HL-60 (cell line): ENCODE measurements at regions not wholly inside any gene's neighbourhood (a gene's known extent, or its start where the extent isn't known, plus 50 kb on each side); places are given as distances from the start of the nearest gene placed in this dataset.

ENCODE experiments used
- DNase-seq, 2 experiments: peaks; one replicate each; pipeline ENCODE4 v3.0.0-alpha.2; 2010 to 2020; ENCODE audit warnings: low read depth in 1 of 2, low spot score in 1 of 2
- H3K27ac ChIP-seq: fragments of 250-450 bp; sonication (Bioruptor Pico); replicated peaks from 2 replicates; pipeline ENCODE4 v1.5.1; 2020; ENCODE audit warnings: mild to moderate bottlenecking, moderate library complexity
- H3K27me3 ChIP-seq: fragments of 250-450 bp; sonication (Bioruptor Pico); 2 replicates; pipeline ENCODE4 v1.5.1; 2021; ENCODE audit warnings: mild to moderate bottlenecking, moderate library complexity; ENCODE audit not compliant: insufficient read depth, poor library complexity, severe bottlenecking
- H3K4me3 ChIP-seq: replicated peaks from 2 replicates; pipeline ENCODE4 v1.5.1; 2011; ENCODE audit warnings: mild to moderate bottlenecking, control low read depth, low read length; ENCODE audit not compliant: insufficient read depth
- CTCF ChIP-seq: IDR thresholded peaks from one replicate; pipeline ENCODE4 v1.5.1; 2011; ENCODE audit warnings: low read length, control low read depth, inconsistent platforms; ENCODE audit not compliant: insufficient read depth
- GABPA ChIP-seq: IDR thresholded peaks from 2 replicates; pipeline ENCODE4 v1.6.1; 2012; ENCODE audit warnings: low read depth
- POLR2AphosphoS5 ChIP-seq: IDR thresholded peaks from 2 replicates; pipeline ENCODE4 v1.6.1; 2012; ENCODE audit warnings: low read depth
- SPI1 ChIP-seq: IDR thresholded peaks from 2 replicates; pipeline ENCODE4 v1.6.1; 2012; ENCODE audit warnings: low read depth, mild to moderate bottlenecking, borderline replicate concordance
- TF ChIP-seq, protein P1 (sequence below): IDR thresholded peaks from 2 replicates; pipeline ENCODE4 v1.6.1; 2012; ENCODE audit warnings: low read depth; ENCODE audit not compliant: insufficient replicate concordance

DNA sequence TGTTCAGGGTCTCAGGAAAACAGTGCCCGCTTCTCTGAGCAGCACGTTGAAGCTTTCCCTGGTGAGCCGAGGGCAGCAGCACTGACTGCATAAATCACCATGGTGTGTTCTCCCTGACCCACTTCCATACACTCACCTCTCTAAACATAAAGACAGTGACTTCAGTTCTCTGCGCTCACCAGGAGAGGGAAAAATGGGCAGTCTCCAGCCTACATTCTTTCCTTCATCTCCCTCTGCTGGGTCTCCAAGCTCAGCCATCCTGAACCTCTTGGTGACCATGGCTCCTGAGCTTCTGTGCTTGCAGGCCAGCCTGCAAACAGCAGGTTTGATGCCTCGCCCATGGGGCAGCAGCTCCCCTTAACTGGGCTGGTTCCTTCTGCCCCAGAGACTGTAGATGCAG, 236.6 kb upstream of the ZNF32 start:
- no peak for DNase-seq
- no peak for TF ChIP-seq CTCF
- Histone ChIP-seq H3K27me3 (peaks cover 2% of the 10 kb centered on the region), H3K27ac (no peak overlapping the region), H3K4me3 (no peak overlapping the region)

DNA sequence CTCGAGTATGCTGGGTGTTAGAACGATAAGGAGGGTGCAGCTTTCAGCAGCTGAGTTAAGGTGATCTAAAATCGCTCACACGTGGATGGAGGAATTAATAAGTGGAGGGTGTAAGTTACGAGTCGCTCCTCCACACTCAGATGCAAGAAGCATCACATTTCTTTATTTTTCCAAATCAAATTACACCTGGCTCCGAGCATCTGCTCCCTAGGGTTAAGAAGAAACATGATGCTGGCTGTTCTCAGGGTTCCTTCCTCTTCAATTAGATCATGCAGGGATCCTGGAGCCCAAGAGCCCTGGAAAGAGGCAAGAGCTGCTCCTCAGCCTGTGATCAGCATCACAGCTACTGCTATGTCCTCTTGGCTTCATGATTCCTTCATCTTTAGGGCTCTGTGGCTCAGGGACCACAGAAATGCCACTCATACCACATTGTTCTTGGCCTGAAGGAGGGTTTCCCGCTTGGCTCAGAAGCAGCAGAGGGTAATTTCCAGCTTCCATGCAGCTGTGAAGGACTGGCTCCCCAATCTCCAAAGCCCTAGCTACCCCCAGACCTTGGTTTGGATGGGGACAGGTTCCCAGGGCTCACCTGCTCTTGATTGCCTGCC, 235.9 kb upstream of the ZNF32 start:
- H3K4me3 ChIP-seq, result no peak overlapping the region
- no peak for DNase-seq
- no peaks in the 10 kb centered on the region for H3K27me3 ChIP-seq
- TF ChIP-seq GABPA (no peak), POLR2AphosphoS5 (no peak), SPI1 (no peak), CTCF (no peak)
- TF ChIP-seq, protein P1, sequence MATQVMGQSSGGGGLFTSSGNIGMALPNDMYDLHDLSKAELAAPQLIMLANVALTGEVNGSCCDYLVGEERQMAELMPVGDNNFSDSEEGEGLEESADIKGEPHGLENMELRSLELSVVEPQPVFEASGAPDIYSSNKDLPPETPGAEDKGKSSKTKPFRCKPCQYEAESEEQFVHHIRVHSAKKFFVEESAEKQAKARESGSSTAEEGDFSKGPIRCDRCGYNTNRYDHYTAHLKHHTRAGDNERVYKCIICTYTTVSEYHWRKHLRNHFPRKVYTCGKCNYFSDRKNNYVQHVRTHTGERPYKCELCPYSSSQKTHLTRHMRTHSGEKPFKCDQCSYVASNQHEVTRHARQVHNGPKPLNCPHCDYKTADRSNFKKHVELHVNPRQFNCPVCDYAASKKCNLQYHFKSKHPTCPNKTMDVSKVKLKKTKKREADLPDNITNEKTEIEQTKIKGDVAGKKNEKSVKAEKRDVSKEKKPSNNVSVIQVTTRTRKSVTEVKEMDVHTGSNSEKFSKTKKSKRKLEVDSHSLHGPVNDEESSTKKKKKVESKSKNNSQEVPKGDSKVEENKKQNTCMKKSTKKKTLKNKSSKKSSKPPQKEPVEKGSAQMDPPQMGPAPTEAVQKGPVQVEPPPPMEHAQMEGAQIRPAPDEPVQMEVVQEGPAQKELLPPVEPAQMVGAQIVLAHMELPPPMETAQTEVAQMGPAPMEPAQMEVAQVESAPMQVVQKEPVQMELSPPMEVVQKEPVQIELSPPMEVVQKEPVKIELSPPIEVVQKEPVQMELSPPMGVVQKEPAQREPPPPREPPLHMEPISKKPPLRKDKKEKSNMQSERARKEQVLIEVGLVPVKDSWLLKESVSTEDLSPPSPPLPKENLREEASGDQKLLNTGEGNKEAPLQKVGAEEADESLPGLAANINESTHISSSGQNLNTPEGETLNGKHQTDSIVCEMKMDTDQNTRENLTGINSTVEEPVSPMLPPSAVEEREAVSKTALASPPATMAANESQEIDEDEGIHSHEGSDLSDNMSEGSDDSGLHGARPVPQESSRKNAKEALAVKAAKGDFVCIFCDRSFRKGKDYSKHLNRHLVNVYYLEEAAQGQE, result no peak
- H3K27ac ChIP-seq, result no peak overlapping the region

DNA sequence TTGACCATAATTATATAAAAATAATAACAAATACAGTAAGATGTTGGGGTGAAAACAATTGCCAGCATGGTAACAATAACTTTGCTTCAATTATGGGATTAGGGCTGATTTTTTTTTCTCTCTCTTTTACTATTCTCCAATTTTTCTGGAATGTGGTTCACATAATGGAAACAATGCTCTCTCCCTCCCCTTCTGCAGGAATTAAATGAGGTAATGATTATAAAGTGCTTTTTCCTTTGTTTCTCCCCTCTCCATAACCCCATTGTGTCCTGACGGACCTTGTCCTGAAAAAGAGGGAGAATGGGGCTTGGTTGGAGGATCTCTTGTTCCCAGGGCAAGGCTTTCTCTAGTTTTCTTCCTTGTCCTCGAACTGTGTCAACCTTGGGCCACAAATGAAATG, 234.0 kb upstream of the ZNF32 start:
- TF ChIP-seq, protein P1, result no peak
- TF ChIP-seq SPI1 (no peak), POLR2AphosphoS5 (no peak), GABPA (no peak), CTCF (no peak)
- no peak for DNase-seq
- no peak overlapping the region for H3K4me3 ChIP-seq
- no peak overlapping the region for H3K27ac ChIP-seq
- no peaks in the 10 kb centered on the region for H3K27me3 ChIP-seq

GRCh38 chr10:43881657-43882056, 233.0 kb upstream of the ZNF32 start:
- TF ChIP-seq SPI1 (no peak), CTCF (no peak), GABPA (no peak), POLR2AphosphoS5 (no peak)
- TF ChIP-seq, protein P1, result no peak
- no peaks in the 10 kb centered on the region for H3K27me3 ChIP-seq

More at GRCh38 chr10:43881657-43882056, 233.0 kb upstream of the ZNF32 start:
- no peak overlapping the region for H3K4me3 ChIP-seq
- DNase-seq, result no peak
- H3K27ac ChIP-seq, result no peak overlapping the region
